ENCODE measurements at regions not wholly inside any gene's neighbourhood (a gene's known extent, or its start where the extent isn't known, plus 50 kb on each side); places are given as distances from the start of the nearest gene placed in this dataset.

DNA sequence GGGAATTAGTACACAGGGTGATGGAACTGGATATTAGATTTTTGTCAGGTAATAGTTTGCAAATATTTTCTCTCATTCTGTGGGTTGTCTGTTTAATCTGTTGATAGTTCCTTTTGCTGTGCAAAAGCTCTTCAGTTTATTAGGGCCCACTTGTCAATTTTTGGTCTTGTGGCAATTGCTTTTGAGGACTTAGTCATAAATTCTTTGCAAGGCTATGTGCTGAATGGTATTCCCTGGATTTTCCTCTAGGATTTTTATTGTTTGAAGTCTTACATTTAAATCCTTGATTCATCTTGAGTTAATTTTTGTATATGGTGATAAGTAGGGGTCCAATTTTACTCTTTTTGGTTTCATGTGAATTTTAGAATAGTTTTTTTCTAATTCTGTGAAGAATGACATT lies 111.3 kb downstream of the ARRDC4 start:
- TF ChIP-seq CTCF (IDR thresholded peaks at IDR 0.05; ENCODE audit: insufficient read depth, low read length, poor library complexity, severe bottlenecking) (no peak), EZH2phosphoT487 (conservative IDR thresholded peaks at IDR 0.05; ENCODE audit: low read length) (no peak)
